ENCODE measurements at regions not wholly inside any gene's neighbourhood (a gene's known extent, or its start where the extent isn't known, plus 50 kb on each side); places are given as distances from the start of the nearest gene placed in this dataset.

DNA sequence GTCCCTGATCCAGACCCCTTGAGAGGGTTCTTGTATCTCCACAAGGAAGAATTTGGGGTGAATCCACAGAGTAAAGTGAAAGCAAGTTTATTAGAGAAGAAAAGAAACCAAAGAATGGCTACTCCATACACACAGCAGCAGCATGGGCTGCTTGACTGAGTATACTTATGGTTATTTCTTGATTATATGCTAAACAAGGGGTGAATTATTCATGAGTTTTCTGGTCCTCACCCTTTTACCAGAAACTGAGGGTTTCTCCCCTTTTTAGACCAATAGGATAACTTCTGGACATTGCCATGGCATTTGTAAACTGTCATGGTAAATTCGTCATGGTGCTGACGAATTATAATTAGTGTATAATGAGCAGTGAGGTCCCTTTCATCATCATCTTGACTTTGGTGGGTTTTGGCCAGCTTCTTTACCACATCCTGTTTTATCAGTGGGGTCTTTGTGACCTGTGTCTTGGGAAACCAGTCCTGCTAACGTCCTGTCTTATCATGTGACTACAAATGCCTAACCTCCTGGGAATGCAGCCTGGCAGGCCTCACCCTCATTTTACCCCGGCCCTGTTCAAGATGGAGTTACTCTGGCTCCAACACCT is 121.9 kb downstream of the SPTSSA start:
- TF ChIP-seq, protein P1, sequence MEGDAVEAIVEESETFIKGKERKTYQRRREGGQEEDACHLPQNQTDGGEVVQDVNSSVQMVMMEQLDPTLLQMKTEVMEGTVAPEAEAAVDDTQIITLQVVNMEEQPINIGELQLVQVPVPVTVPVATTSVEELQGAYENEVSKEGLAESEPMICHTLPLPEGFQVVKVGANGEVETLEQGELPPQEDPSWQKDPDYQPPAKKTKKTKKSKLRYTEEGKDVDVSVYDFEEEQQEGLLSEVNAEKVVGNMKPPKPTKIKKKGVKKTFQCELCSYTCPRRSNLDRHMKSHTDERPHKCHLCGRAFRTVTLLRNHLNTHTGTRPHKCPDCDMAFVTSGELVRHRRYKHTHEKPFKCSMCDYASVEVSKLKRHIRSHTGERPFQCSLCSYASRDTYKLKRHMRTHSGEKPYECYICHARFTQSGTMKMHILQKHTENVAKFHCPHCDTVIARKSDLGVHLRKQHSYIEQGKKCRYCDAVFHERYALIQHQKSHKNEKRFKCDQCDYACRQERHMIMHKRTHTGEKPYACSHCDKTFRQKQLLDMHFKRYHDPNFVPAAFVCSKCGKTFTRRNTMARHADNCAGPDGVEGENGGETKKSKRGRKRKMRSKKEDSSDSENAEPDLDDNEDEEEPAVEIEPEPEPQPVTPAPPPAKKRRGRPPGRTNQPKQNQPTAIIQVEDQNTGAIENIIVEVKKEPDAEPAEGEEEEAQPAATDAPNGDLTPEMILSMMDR (IDR thresholded peaks at IDR 0.05) = no peak
- TF ChIP-seq POLR2A (IDR thresholded peaks at IDR 0.05) = no peak

Data from right lobe of liver (tissue), 4 donors.